HG03432 (cell line): ENCODE measurements at regions not wholly inside any gene's neighbourhood (a gene's known extent, or its start where the extent isn't known, plus 50 kb on each side); places are given as distances from the start of the nearest gene placed in this dataset.
A peak's percentile ranks its signal among the peaks of the same experiment; 100 is the strongest.
"Not testable (repeated sequence)": the region's sequence is repeated elsewhere in the genome, so short reads cannot be mapped to it uniquely, and the experiment has no call there.

Experiments used
- ATAC-seq: cut with Tn5 transposase; IDR thresholded peaks from one replicate; pipeline ENCODE4 v1.9.1; 2021; ENCODE audit warnings: mild to moderate bottlenecking, moderate library complexity; ENCODE audit not compliant: unreplicated experiment

GRCh38 chr11:34795641-34796040 is 120.5 kb downstream of the APIP start:
- no peak for ATAC-seq

- ATAC-seq, result no peak
Observed at GRCh38 chr11:34794696-34795095, 121.5 kb downstream of the APIP start.

DNA sequence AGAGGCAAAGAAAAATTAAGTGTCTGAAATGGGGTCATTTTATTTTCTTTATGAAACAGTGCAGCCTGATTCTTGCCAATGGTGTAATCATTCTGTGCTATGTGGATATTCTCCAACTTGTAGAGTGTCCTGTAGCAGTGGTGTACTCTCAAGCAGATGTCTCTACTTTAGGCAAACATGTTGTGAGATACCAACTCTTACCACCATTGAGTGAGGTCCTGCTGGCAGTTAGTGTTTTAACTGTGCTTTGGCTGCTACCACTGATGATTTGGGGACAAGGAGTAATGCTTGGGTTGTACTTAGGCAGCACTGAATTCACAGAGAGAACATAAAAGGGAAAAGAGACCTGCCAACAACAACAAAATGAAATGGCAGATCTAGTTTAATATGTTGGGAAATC is 122.5 kb downstream of the APIP start:
- ATAC-seq, result no peak

GRCh38 chr11:34792814-34793258 is 123.3 kb downstream of the APIP start:
- no peak for ATAC-seq

DNA sequence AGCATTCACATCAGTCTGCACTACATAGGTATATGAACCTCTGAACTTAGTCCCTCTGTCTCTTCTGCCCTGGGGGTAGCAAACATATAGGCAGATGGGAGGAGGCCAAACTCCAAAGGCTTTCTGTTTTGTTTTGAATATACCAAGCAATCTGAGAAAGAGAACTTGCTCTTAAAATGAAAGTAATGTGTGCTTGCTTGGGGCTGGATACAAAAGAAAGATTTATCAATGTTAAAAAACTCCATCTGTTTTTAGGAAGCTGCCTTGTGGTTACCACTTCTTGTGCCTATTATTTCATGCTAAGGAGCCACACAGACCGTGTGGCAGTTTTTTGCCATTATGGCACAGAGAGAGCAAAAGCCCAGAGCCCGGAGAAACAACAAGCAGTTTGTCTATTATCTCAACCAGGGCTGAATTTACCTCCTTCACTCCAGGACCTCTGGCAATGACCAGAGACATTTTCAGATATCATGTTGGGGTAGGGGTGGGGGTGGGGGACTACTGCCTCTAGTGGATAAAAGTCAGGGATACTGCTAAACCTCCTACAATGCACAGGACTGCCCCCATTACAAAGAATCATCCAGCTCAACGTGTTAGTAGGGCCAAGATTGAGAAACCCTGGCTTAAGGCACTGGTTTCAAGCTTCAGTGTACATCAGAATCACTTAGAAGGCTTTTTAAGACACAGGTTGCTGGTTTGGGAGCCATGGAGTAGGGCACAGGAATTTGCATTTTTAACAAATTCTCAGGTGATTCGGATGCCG is 124.2 kb downstream of the APIP start:
- ATAC-seq, result peak; percentile 51

DNA sequence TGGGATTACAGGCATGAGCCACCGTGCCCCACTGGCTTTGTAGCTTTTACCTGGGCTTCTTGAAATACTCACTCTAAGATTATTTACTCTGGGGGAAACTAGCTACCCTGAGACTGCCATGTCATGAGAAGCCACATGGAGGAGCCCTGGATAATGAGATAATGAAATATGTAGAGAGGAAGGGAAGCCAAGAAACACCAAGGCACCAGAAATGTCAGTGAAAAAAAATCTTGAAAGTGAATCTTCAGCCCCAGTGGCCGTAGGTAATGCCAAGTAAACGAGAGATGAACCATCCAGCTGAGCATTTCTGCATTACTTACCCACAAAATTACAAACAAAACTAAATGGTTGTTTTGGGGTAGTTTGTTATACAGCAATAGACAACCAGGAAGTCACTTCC is 125.6 kb downstream of the APIP start:
- no peak for ATAC-seq

DNA sequence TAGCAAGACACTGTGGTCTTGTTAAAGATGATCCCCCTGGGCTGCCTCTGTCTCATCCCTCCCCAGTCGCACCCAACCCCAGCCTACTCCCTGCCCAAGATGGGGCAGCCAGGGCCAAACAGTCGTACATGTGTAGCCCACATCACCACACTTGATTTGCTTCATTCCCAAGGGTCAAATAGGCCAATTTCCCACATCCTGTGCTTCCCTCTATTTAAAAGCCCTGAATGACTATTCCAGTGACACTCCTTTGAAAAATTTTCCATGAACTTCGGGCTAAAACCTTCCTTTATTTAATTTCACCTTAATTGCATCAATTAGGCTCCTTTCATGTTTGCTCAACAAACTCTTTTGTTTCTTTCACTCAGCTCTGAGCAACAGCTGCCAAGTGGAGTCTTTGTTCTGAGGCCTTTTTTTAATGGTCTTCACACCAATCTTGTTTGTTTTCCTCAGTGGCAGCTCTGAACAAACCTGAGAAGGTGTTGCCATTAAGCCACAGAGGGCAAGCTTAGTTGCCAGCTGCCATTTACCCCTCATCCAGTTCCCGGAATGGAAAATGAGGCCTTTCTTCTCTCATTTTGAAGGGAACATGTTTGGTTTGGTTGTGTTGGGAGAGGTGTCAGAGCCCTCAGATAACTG is 126.9 kb downstream of the APIP start:
- ATAC-seq, result no peak

GRCh38 chr11:34788642-34789041 is 127.5 kb downstream of the APIP start:
- no peak for ATAC-seq

GRCh38 chr11:34787895-34788294 is 128.3 kb downstream of the APIP start:
- no peak for ATAC-seq

DNA sequence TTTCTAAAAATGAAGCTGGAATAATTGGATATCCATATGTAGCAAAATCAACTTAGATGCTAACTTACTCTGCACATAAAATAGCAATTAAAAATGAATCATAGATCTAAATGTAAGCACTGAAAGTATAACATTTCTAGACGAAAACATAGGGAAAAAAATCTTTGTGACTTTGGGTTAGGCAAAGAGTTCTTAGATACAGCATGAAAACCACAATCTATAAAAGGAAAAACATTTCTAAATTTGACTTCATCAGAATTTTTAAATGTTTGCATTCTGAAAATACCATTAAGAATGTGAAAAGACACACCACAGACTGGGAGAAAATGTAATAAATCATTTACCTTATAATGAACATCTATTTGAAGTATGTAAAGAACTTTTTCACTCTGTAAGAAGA is 128.8 kb downstream of the APIP start:
- ATAC-seq, result no peak

DNA sequence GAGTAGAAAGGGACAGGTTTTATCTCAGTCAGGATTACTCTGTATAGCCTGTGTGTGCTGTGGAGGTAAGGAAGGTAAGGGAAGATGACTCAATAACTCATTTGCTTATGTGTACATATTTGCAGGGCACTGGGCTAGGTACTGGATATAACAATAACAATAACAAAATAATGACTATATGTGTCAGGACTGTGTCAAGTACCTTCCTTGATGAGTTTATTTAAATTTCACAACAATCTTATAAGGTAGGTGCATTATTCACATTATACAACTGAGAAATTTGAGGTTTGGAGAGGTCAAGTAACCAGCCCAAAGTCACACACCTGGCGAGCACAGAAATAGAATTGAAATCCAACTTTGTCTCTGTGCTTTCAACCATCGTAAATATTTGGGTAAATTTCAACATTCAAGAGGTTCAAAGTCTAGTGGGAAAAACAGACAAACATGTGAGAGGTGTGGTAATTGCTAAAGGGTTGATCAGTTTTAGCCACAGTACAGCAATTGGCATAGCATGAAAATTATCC is 131.8 kb downstream of the APIP start:
- ATAC-seq, result no peak

DNA sequence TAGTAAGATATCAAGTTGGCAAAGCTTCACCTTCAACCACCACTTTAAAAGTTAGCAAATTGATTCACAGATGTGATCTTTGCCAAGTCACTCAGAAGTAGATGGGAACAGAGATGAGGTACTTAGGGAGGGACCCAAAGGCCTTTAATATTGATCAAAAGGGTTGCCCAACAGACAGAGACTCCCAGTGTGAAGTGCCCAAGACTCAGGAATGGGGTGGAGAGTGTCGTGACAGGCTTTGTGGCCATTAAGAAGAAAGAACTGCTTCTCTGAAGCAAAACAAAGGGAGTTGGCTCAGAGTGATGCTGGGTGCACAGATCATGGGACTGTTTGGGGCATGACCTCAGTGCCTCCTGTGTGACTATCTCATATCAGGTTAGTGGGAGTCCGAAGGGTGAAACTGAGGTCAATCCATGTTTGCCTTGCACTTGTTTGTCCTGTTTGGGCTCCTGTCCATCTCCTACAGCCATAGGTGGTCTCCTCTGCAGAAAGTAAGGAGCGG is 132.3 kb downstream of the APIP start:
- no peak for ATAC-seq

GRCh38 chr11:34781826-34782225 is 134.4 kb downstream of the APIP start:
- ATAC-seq, result not testable (repeated sequence)

DNA sequence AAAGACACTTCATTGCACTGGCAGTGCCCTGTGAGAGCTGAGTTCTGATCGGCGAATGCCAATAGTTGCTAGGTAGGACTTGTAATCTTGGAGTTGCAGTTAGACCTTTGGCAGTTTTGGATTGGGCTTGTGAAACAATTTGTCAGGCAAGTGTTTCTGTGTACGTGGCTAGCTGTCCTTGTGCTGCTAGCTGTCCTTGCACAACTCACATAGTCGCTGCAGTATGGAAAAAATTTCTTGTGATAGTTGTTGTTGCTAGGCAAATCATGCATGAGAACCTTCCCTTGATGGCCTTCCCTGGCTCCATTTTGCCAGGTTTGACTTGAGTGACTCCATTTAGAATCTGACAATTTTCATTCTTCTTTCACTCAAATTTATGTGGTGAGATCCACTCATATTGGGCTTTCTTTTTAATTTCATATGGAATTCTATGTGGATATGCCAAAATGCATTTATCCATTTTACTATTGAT is 140.7 kb downstream of the APIP start:
- ATAC-seq, result no peak

DNA sequence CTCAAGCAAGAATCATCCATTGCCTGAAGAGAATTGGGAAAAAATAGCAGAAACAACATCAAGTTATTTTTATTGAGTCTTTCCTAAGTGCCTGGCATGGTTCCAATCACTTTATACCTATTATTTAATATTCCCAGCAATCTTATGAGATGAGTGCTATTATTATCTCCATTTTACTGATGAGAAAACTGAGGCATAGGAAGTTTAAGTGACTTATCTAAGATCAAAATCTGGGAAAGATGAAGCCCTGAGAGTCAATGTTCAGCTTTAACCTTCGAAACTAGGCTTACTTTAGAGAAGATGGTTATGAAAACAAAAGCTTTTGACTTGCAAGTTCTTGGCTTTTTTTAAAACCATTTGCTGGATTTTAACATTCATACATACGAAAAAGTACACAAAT is 141.6 kb downstream of the APIP start:
- no peak for ATAC-seq

GRCh38 chr11:34773826-34774225 is 142.4 kb downstream of the APIP start:
- ATAC-seq, result no peak

DNA sequence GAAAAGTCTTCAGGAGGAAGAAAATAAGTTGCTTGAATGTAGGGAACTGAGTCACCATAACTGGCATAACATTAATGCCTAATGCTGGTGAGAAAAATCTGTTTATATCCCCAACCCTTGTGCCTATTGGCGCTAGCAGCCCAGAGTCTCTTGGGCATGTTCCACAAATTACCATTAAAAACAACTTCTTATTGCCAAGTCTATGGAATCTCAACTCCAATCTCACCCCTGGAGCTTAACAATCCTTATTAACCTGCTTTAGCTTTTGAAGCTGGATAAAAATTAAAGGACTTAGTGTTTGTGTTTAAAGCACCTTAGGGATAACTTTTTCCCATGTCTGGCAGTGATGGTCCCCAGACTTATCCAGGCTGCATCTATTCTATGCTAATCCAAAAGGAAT is 143.0 kb downstream of the APIP start:
- ATAC-seq, result no peak

DNA sequence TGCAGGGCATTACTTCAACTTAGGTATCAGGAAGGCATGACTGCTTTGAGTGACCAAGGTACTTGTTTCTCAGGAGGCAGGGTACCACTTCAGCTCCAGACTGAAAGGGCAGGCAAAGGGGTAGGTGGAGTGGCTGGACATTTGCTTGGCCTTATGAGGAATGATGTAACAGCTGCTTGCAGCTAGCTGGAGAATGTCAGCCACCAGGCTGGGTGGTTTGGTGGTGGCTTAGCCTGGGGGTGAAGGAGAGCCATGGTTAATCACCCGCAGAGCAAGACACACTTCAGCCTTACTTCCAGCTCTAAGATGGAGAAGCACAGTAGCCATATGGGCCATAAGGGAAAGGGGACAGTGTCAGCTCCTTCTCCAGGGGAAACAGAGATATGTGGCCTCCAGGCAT is 146.1 kb downstream of the APIP start:
- no peak for ATAC-seq

GRCh38 chr11:34769224-34769623 is 147.0 kb downstream of the APIP start:
- no peak for ATAC-seq

DNA sequence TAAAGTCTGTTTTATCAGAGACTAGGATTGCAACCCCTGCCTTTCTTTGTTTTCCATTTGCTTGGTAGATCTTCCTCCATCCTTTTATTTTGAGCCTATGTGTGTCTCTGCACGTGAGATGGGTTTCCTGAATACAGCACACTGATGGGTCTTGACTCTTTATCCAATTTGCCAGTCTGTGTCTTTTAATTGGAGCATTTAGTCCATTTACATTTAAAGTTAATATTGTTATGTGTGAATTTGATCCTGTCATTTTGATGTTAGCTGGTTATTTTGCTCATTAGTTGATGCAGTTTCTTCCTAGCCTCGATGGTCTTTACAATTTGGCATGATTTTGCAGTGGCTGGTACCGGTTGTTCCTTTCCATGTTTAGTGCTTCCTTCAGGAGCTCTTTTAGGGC is 141.7 kb downstream of the EHF start:
- ATAC-seq, result not testable (repeated sequence)

- no peak for ATAC-seq
Observed at GRCh38 chr11:34758262-34758661, 137.4 kb downstream of the EHF start.

- no peak for ATAC-seq
Observed at GRCh38 chr11:34757026-34757451, 136.1 kb downstream of the EHF start.
